Mesothelial cell of epicardium (in vitro differentiated cells): ENCODE measurements at regions not wholly inside any gene's neighbourhood (a gene's known extent, or its start where the extent isn't known, plus 50 kb on each side); places are given as distances from the start of the nearest gene placed in this dataset.
"Not testable (repeated sequence)": the region's sequence is repeated elsewhere in the genome, so short reads cannot be mapped to it uniquely, and the experiment has no call there.

ENCODE experiments used
- DNase-seq, 2 experiments: peaks; one replicate each; pipeline ENCODE4 v3.0.0; 2021; ENCODE audit warnings: low spot score in 2 of 2; ENCODE audit not compliant: unreplicated experiment in 2 of 2
- H3K27ac Mint-ChIP-seq: 2 replicates; pipeline ENCODE4 v1.8.0; 2021; ENCODE audit warnings: mixed read lengths
- H3K27me3 Mint-ChIP-seq: 2 replicates; pipeline ENCODE4 v1.8.0; 2021; ENCODE audit warnings: low read depth, mixed read lengths
- H3K36me3 Mint-ChIP-seq: 2 replicates; pipeline ENCODE4 v1.8.0; 2021; ENCODE audit warnings: mixed read lengths
- H3K4me1 Mint-ChIP-seq: 2 replicates; pipeline ENCODE4 v1.8.0; 2021; ENCODE audit warnings: mixed read lengths
- H3K4me3 Mint-ChIP-seq: 2 replicates; pipeline ENCODE4 v1.8.0; 2021; ENCODE audit warnings: mild to moderate bottlenecking, moderate library complexity, mixed read lengths
- H3K9me3 Mint-ChIP-seq: 2 replicates; pipeline ENCODE4 v1.8.0; 2021; ENCODE audit warnings: mixed read lengths
- CTCF ChIP-seq: fragments of 200-600 bp; sonication (generic); IDR thresholded peaks from one replicate; pipeline ENCODE4 v1.5.0; 2021; ENCODE audit warnings: antibody characterized with exemption; ENCODE audit not compliant: unreplicated experiment

- no peak for DNase-seq
- H3K27ac Mint-ChIP-seq, result no peak overlapping the region
These were observed 769.2 kb upstream of the DEFB115 start for GRCh38 chr20:30487947-30488926.

GRCh38 chr20:30488941-30489613, 768.4 kb upstream of the DEFB115 start:
- Mint-ChIP-seq H3K36me3 (peaks cover 7% of the 10 kb centered on the region), H3K27ac (no peak overlapping the region), H3K27me3 (no peaks in the 10 kb centered on the region), H3K9me3 (peaks cover 27% of the 10 kb centered on the region), H3K4me1 (no peaks in the 10 kb centered on the region), H3K4me3 (no peak overlapping the region)
- DNase-seq, result no peak
- TF ChIP-seq CTCF, result no peak

More at GRCh38 chr20:30487947-30488926, 769.2 kb upstream of the DEFB115 start:
- Mint-ChIP-seq H3K4me1 (no peaks in the 10 kb centered on the region), H3K27me3 (no peaks in the 10 kb centered on the region), H3K9me3 (peaks cover 28% of the 10 kb centered on the region), H3K4me3 (no peak overlapping the region), H3K36me3 (peaks cover 7% of the 10 kb centered on the region)
- TF ChIP-seq CTCF, result no peak

- Mint-ChIP-seq H3K4me1 (no peaks in the 10 kb centered on the region), H3K36me3 (peaks cover 7% of the 10 kb centered on the region), H3K9me3 (peaks cover 28% of the 10 kb centered on the region), H3K27ac (no peak overlapping the region), H3K27me3 (no peaks in the 10 kb centered on the region), H3K4me3 (no peak overlapping the region)
- DNase-seq, result no peak
- TF ChIP-seq CTCF, result no peak
These were observed 767.9 kb upstream of the DEFB115 start for GRCh38 chr20:30489614-30490003.

GRCh38 chr20:30491016-30491415, 766.4 kb upstream of the DEFB115 start:
- peaks cover 5% of the 10 kb centered on the region for H3K36me3 Mint-ChIP-seq
- TF ChIP-seq CTCF, result no peak
- H3K27ac Mint-ChIP-seq, result no peak overlapping the region
- no peak overlapping the region for H3K4me3 Mint-ChIP-seq
- no peaks in the 10 kb centered on the region for H3K27me3 Mint-ChIP-seq
- no peaks in the 10 kb centered on the region for H3K4me1 Mint-ChIP-seq
- no peak for DNase-seq
- peaks cover 34% of the 10 kb centered on the region for H3K9me3 Mint-ChIP-seq

- H3K9me3 Mint-ChIP-seq, result peaks cover 21% of the 10 kb centered on the region
- H3K27me3 Mint-ChIP-seq, H3K27ac Mint-ChIP-seq, H3K4me1 Mint-ChIP-seq, DNase-seq, H3K36me3 Mint-ChIP-seq, H3K4me3 Mint-ChIP-seq: not testable (repeated sequence)
These were observed 760.8 kb upstream of the DEFB115 start for GRCh38 chr20:30496656-30497055.

GRCh38 chr20:30497191-30497590, 760.3 kb upstream of the DEFB115 start:
- H3K27me3 Mint-ChIP-seq, DNase-seq, H3K4me3 Mint-ChIP-seq, H3K36me3 Mint-ChIP-seq, H3K27ac Mint-ChIP-seq, H3K4me1 Mint-ChIP-seq: not testable (repeated sequence)
- peaks cover 21% of the 10 kb centered on the region for H3K9me3 Mint-ChIP-seq
